ENCODE measurements at regions not wholly inside any gene's neighbourhood (a gene's known extent, or its start where the extent isn't known, plus 50 kb on each side); places are given as distances from the start of the nearest gene placed in this dataset.

GRCh38 chr5:164962329-164962961 lies 1457.0 kb downstream of the MAT2B start:
- no peak for TF ChIP-seq CTCF (conservative IDR thresholded peaks at IDR 0.05; ENCODE audit: low read length)
- TF ChIP-seq EZH2phosphoT487 (IDR thresholded peaks at IDR 0.05; ENCODE audit: borderline replicate concordance, low read depth, low read length) = no peak
